ENCODE measurements at regions not wholly inside any gene's neighbourhood (a gene's known extent, or its start where the extent isn't known, plus 50 kb on each side); places are given as distances from the start of the nearest gene placed in this dataset.

DNA sequence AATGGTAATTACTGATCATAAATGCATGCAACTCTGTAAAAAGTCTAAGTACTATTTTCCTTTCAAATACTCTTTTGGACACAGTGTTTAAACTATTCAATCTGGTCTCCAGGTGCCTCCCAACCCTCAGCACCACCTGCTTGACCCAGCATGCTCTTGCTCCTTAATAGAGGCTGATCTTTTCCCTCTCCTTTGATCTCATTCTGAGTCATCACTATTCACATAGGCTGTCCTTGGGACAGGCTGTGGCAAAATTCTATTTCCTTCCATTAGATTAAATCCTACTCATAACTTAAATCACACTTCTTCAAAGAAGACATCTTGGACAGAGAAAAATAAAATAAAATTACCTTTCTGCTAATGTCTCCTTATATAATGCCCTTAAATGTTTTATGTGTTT is 199.4 kb upstream of the ST8SIA4 start:
- no peaks in the 10 kb centered on the region for H4K20me1 ChIP-seq (replicated peaks; ENCODE audit: insufficient read depth)

More for the DNA sequence above, 199.4 kb upstream of the ST8SIA4 start:
- peaks cover 8% of the 10 kb centered on the region for H3K4me1 ChIP-seq (ENCODE audit: insufficient read depth)
- H3K4me2 ChIP-seq, result no peak overlapping the region
- DNase-seq (ENCODE audit: low spot score), result peak; percentile 7
- Mint-ChIP-seq H3K27ac (no peak overlapping the region), H3K4me1 (peaks cover 16% of the 10 kb centered on the region), H3K4me3 (no peak overlapping the region), H3K27me3 (ENCODE audit: insufficient read depth, low read depth, poor library complexity) (no peaks in the 10 kb centered on the region), H3K36me3 (ENCODE audit: low read depth) (no peaks in the 10 kb centered on the region), H3K9me3 (no peaks in the 10 kb centered on the region)
- ATAC-seq, result no peak
- TF ChIP-seq ZNF114 (CRISPR knock-in tag; IDR thresholded peaks at IDR 0.05), result no peak
- no peak for TF ChIP-seq POLR2AphosphoS5 (IDR thresholded peaks at IDR 0.05; ENCODE audit: low read depth)
- TF ChIP-seq, protein P1, sequence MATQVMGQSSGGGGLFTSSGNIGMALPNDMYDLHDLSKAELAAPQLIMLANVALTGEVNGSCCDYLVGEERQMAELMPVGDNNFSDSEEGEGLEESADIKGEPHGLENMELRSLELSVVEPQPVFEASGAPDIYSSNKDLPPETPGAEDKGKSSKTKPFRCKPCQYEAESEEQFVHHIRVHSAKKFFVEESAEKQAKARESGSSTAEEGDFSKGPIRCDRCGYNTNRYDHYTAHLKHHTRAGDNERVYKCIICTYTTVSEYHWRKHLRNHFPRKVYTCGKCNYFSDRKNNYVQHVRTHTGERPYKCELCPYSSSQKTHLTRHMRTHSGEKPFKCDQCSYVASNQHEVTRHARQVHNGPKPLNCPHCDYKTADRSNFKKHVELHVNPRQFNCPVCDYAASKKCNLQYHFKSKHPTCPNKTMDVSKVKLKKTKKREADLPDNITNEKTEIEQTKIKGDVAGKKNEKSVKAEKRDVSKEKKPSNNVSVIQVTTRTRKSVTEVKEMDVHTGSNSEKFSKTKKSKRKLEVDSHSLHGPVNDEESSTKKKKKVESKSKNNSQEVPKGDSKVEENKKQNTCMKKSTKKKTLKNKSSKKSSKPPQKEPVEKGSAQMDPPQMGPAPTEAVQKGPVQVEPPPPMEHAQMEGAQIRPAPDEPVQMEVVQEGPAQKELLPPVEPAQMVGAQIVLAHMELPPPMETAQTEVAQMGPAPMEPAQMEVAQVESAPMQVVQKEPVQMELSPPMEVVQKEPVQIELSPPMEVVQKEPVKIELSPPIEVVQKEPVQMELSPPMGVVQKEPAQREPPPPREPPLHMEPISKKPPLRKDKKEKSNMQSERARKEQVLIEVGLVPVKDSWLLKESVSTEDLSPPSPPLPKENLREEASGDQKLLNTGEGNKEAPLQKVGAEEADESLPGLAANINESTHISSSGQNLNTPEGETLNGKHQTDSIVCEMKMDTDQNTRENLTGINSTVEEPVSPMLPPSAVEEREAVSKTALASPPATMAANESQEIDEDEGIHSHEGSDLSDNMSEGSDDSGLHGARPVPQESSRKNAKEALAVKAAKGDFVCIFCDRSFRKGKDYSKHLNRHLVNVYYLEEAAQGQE (IDR thresholded peaks at IDR 0.05; ENCODE audit: unreplicated experiment), result no peak
- no peak for TF ChIP-seq NANOG (IDR thresholded peaks at IDR 0.05; ENCODE audit: borderline replicate concordance)
- no peak for TF ChIP-seq EZH2phosphoT487 (IDR thresholded peaks at IDR 0.05; ENCODE audit: unreplicated experiment)
- TF ChIP-seq EZH2 (IDR thresholded peaks at IDR 0.05; ENCODE audit: low read depth, unreplicated experiment), result no peak
- no peak for TF ChIP-seq CREB1 (CRISPR knock-in tag; IDR thresholded peaks at IDR 0.05; ENCODE audit: low read depth)
- TF ChIP-seq, protein P2, sequence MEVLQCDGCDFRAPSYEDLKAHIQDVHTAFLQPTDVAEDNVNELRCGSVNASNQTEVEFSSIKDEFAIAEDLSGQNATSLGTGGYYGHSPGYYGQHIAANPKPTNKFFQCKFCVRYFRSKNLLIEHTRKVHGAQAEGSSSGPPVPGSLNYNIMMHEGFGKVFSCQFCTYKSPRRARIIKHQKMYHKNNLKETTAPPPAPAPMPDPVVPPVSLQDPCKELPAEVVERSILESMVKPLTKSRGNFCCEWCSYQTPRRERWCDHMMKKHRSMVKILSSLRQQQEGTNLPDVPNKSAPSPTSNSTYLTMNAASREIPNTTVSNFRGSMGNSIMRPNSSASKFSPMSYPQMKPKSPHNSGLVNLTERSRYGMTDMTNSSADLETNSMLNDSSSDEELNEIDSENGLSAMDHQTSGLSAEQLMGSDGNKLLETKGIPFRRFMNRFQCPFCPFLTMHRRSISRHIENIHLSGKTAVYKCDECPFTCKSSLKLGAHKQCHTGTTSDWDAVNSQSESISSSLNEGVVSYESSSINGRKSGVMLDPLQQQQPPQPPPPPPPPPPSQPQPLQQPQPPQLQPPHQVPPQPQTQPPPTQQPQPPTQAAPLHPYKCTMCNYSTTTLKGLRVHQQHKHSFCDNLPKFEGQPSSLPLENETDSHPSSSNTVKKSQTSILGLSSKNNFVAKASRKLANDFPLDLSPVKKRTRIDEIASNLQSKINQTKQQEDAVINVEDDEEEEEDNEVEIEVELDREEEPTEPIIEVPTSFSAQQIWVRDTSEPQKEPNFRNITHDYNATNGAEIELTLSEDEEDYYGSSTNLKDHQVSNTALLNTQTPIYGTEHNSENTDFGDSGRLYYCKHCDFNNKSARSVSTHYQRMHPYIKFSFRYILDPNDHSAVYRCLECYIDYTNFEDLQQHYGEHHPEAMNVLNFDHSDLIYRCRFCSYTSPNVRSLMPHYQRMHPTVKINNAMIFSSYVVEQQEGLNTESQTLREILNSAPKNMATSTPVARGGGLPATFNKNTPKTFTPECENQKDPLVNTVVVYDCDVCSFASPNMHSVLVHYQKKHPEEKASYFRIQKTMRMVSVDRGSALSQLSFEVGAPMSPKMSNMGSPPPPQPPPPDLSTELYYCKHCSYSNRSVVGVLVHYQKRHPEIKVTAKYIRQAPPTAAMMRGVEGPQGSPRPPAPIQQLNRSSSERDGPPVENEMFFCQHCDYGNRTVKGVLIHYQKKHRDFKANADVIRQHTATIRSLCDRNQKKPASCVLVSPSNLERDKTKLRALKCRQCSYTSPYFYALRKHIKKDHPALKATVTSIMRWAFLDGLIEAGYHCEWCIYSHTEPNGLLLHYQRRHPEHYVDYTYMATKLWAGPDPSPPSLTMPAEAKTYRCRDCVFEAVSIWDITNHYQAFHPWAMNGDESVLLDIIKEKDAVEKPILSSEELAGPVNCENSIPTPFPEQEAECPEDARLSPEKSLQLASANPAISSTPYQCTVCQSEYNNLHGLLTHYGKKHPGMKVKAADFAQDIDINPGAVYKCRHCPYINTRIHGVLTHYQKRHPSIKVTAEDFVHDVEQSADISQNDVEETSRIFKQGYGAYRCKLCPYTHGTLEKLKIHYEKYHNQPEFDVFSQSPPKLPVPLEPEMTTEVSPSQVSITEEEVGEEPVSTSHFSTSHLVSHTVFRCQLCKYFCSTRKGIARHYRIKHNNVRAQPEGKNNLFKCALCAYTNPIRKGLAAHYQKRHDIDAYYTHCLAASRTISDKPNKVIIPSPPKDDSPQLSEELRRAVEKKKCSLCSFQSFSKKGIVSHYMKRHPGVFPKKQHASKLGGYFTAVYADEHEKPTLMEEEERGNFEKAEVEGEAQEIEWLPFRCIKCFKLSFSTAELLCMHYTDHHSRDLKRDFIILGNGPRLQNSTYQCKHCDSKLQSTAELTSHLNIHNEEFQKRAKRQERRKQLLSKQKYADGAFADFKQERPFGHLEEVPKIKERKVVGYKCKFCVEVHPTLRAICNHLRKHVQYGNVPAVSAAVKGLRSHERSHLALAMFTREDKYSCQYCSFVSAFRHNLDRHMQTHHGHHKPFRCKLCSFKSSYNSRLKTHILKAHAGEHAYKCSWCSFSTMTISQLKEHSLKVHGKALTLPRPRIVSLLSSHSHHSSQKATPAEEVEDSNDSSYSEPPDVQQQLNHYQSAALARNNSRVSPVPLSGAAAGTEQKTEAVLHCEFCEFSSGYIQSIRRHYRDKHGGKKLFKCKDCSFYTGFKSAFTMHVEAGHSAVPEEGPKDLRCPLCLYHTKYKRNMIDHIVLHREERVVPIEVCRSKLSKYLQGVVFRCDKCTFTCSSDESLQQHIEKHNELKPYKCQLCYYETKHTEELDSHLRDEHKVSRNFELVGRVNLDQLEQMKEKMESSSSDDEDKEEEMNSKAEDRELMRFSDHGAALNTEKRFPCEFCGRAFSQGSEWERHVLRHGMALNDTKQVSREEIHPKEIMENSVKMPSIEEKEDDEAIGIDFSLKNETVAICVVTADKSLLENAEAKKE (CRISPR knock-in tag; IDR thresholded peaks at IDR 0.05), result no peak
- TF ChIP-seq STAT1 (IDR thresholded peaks at IDR 0.05; ENCODE audit: unreplicated experiment), result no peak
- TF ChIP-seq, protein P3, sequence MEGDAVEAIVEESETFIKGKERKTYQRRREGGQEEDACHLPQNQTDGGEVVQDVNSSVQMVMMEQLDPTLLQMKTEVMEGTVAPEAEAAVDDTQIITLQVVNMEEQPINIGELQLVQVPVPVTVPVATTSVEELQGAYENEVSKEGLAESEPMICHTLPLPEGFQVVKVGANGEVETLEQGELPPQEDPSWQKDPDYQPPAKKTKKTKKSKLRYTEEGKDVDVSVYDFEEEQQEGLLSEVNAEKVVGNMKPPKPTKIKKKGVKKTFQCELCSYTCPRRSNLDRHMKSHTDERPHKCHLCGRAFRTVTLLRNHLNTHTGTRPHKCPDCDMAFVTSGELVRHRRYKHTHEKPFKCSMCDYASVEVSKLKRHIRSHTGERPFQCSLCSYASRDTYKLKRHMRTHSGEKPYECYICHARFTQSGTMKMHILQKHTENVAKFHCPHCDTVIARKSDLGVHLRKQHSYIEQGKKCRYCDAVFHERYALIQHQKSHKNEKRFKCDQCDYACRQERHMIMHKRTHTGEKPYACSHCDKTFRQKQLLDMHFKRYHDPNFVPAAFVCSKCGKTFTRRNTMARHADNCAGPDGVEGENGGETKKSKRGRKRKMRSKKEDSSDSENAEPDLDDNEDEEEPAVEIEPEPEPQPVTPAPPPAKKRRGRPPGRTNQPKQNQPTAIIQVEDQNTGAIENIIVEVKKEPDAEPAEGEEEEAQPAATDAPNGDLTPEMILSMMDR (conservative IDR thresholded peaks at IDR 0.05; ENCODE audit: low read depth in 2 of 2), result no peak
- no peak for TF ChIP-seq ZNF331 (CRISPR knock-in tag; IDR thresholded peaks at IDR 0.05; ENCODE audit: low read depth)
- TF ChIP-seq, protein P4, sequence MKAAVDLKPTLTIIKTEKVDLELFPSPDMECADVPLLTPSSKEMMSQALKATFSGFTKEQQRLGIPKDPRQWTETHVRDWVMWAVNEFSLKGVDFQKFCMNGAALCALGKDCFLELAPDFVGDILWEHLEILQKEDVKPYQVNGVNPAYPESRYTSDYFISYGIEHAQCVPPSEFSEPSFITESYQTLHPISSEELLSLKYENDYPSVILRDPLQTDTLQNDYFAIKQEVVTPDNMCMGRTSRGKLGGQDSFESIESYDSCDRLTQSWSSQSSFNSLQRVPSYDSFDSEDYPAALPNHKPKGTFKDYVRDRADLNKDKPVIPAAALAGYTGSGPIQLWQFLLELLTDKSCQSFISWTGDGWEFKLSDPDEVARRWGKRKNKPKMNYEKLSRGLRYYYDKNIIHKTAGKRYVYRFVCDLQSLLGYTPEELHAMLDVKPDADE (IDR thresholded peaks at IDR 0.05), result no peak
- no peak for TF ChIP-seq JUNB (IDR thresholded peaks at IDR 0.05; ENCODE audit: unreplicated experiment)
- H3K27me3 ChIP-seq (ENCODE audit: insufficient read depth), result no peaks in the 10 kb centered on the region
- no peaks in the 10 kb centered on the region for H3K79me2 ChIP-seq (replicated peaks; ENCODE audit: insufficient read depth)
- H3K36me3 ChIP-seq (ENCODE audit: insufficient read depth), result no peaks in the 10 kb centered on the region
- no peak overlapping the region for H2AFZ ChIP-seq
- H3K4me3 ChIP-seq, result no peak overlapping the region
- no peak overlapping the region for H3K27ac ChIP-seq (ENCODE audit: low read depth)
- H3F3A ChIP-seq (replicated peaks; ENCODE audit: low read depth), result no peaks in the 10 kb centered on the region
- H3K9me2 ChIP-seq (ENCODE audit: insufficient read depth), result 0 out of 2 replicates have a peak, but pooled peaks cover 4% of the 10 kb centered on the region
